A673 (cell line): ENCODE measurements at regions not wholly inside any gene's neighbourhood (a gene's known extent, or its start where the extent isn't known, plus 50 kb on each side); places are given as distances from the start of the nearest gene placed in this dataset.

ENCODE experiments used
- EZH2 ChIP-seq: fragments of 200-600 bp; sonication (generic); IDR thresholded peaks from 2 replicates; pipeline ENCODE4 v1.6.1; 2017; ENCODE audit warnings: borderline replicate concordance, low read depth, mild to moderate bottlenecking, mixed read lengths, antibody characterized with exemption, low read length; ENCODE audit not compliant: poor library complexity, severe bottlenecking
- TF ChIP-seq, protein P1 (sequence below): fragments of 300-800, 200-600 bp; sonication (generic); conservative IDR thresholded peaks from 2 replicates; pipeline ENCODE4 v1.5.1; 2017; ENCODE audit warnings: low read depth, mild to moderate bottlenecking, antibody characterized with exemption, low read length, moderate library complexity, mixed read lengths

DNA sequence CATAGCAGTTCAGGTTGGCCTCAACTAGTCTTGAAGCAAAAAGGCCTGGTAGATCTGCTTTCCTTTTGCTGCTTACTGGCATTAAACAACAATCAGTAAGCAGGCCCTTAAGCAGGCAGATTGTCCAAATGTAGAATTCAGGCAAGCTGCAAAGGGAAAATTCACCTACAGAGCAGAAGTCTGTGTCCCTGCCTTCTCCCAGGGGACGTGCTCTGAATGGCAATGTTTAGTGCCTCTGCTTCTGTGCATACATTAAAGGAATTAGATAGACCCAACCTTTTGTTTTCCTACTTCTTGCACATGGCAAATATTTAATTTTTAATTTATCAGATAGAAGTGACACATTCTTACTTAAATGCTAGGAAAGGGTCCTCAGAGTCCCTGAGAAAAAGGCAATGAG, 328.8 kb upstream of the PIK3R1 start:
- TF ChIP-seq, protein P1, sequence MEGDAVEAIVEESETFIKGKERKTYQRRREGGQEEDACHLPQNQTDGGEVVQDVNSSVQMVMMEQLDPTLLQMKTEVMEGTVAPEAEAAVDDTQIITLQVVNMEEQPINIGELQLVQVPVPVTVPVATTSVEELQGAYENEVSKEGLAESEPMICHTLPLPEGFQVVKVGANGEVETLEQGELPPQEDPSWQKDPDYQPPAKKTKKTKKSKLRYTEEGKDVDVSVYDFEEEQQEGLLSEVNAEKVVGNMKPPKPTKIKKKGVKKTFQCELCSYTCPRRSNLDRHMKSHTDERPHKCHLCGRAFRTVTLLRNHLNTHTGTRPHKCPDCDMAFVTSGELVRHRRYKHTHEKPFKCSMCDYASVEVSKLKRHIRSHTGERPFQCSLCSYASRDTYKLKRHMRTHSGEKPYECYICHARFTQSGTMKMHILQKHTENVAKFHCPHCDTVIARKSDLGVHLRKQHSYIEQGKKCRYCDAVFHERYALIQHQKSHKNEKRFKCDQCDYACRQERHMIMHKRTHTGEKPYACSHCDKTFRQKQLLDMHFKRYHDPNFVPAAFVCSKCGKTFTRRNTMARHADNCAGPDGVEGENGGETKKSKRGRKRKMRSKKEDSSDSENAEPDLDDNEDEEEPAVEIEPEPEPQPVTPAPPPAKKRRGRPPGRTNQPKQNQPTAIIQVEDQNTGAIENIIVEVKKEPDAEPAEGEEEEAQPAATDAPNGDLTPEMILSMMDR, result no peak
- no peak for TF ChIP-seq EZH2
